ENCODE measurements at regions not wholly inside any gene's neighbourhood (a gene's known extent, or its start where the extent isn't known, plus 50 kb on each side); places are given as distances from the start of the nearest gene placed in this dataset.
"Not testable (repeated sequence)": the region's sequence is repeated elsewhere in the genome, so short reads cannot be mapped to it uniquely, and the experiment has no call there.

DNA sequence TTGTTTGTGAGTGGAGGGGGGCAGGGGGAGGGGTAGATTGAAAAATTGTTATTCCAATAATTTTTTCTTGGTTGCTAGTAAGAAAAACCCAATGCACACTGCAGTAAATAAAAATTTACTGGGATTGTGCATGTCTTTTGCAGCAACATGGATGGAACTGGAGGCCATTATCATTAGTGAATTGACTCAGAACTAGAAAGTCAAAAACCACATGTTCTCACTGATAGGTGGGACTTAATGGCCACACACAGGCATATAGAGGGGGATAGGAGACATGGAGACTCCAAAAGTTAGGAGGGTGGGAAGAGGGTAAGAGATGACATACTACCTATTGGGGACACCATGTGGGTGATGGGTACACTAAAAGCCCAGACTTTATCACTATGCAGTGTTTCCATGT is 67.2 kb downstream of the BUB3 start:
- DNase-seq (ENCODE audit: low read depth), result no peak

- DNase-seq (ENCODE audit: low read depth), result no peak
These were observed 68.6 kb downstream of the BUB3 start for GRCh38 chr10:123222832-123223231.

DNA sequence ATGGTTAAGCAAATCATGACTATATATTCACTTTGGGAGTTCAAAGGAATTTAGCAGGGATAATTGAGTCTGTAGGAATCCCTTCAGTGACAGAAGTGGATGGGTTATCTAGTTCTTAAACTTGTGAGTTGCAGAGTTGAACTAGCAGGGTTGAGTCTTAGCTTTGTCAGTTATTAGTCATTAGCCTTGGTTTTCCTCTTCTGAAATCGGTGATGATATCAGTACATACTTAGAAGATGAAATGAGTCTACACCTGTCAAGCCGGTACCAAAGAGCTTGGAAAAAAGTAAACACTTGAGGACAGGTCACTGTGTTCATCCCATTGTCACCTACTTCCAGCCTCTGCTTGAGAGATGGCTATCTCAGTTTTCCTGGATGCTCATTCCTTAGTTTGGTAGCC is 73.5 kb downstream of the BUB3 start:
- no peak for DNase-seq (ENCODE audit: low read depth)

GRCh38 chr10:123229927-123230630 is 75.9 kb downstream of the BUB3 start:
- peak; percentile 44 for DNase-seq (ENCODE audit: low read depth)

- DNase-seq (ENCODE audit: low read depth), result not testable (repeated sequence)
These were observed 78.7 kb downstream of the BUB3 start for GRCh38 chr10:123232879-123233278.

- not testable (repeated sequence) for DNase-seq (ENCODE audit: low read depth)
These were observed 80.8 kb downstream of the BUB3 start for GRCh38 chr10:123235014-123235413.

- no peak for DNase-seq (ENCODE audit: low read depth)
These were observed 81.9 kb downstream of the BUB3 start for GRCh38 chr10:123236126-123236525.

GRCh38 chr10:123240250-123240649 is 86.0 kb downstream of the BUB3 start:
- no peak for DNase-seq (ENCODE audit: low read depth)

DNA sequence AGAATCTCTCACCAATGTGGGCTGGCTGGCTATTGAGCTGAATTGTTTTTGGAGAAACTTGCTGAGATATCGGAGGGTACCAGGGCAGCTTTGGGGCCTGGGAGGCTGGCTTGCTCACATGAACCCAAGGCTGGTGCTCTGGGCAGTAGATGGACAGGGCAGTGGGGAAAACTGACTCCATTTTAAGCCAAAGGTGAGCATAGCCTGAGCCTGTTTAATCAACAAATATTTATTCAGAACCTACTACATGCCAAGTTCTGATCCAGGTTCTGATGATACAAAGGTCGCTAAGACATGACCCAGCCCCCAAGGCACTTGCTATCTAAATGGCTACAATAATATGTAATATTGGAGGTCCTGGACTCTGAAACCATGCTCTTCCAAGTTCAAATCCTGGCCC is 86.6 kb downstream of the BUB3 start:
- no peak for DNase-seq (ENCODE audit: low read depth)

DNA sequence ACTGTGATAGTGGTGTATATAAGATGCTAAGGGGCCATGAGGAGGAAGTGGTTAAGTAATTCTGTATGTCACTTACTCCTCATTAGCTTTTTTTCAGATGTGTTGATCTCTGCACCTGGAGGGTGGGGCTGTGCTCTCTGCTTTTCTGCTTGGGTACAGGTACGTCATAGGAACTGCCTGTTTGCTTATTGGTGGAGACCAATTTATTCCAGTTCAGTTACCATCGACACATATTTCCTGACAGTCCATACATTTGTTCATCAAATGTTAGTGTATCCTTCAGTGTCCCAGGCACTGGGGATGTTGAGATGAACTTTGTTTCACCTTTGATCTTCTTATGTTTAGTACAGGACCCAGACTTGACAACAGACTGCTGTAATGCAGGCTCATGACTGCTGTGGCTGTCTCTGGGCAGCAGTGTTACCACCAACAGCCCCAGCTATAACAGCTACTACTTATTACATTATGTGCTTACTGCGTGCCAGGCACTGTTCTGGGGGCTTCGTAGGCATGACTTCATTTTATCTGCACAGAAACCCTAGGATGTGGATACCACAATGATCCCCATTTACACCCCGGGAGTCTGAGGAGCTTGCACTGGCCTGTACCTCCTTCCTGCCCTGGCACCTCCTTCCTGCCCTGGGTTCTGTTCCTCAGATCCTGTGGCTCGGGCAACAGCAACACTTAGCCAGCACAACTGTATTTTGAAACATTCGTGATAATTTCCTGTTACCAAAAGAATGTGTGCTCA is 87.4 kb downstream of the BUB3 start:
- DNase-seq (ENCODE audit: low read depth), result no peak

GRCh38 chr10:123244747-123245146 is 90.5 kb downstream of the BUB3 start:
- DNase-seq (ENCODE audit: low read depth), result no peak

DNA sequence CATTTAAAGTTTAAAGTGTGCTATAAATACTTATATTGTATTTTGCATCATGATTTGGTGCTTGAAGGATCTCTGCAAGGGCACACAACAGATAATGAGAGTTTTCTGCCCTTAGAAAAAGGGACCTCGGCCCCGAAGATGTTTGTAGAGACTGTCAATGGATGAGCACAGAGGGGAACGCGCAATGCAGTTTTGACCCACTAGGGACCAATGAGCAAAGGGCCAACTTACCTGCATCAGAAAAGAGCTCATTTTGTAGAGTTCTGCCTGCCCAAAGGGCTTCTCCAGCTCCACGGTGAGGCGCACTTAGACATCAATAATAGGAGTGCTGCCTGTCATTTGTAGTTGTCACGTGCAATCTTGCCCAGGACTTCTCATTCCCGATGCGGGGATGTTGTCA is 91.1 kb downstream of the BUB3 start:
- DNase-seq (ENCODE audit: low read depth), result no peak

GRCh38 chr10:123249894-123250293 is 95.7 kb downstream of the BUB3 start:
- no peak for DNase-seq (ENCODE audit: low read depth)

GRCh38 chr10:123250640-123251039 is 96.4 kb downstream of the BUB3 start:
- no peak for DNase-seq (ENCODE audit: low read depth)

GRCh38 chr10:123252779-123253178 is 98.6 kb downstream of the BUB3 start:
- no peak for DNase-seq (ENCODE audit: low read depth)

GRCh38 chr10:123254343-123254742 is 100.1 kb downstream of the BUB3 start:
- DNase-seq (ENCODE audit: low read depth), result not testable (repeated sequence)

DNA sequence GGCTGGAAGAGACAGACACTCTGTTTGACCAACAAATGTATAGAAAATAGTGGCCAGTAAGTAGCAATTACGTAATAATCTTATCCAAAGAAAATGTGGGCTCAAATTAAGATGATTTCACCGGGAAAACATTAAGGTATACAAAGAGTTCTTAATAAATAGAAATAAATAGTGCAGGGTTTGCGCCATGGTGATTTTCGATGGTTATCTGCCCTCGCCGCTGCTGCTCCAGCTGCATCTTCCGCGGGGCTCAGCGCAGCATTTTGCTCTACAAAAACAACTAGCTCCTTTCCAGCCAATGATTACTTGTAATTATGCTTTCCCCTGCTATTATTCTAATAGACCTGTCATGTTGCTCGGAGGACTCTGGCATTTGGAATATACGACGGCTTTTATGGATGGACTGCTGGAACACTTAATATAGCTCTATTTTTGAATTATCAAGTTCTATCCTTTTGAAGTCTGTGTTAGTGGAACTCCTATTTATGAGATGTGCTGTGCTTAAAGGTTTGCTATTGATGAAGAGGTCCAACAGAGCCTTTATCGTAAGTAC is 103.8 kb downstream of the BUB3 start:
- no peak for DNase-seq (ENCODE audit: low read depth)

DNA sequence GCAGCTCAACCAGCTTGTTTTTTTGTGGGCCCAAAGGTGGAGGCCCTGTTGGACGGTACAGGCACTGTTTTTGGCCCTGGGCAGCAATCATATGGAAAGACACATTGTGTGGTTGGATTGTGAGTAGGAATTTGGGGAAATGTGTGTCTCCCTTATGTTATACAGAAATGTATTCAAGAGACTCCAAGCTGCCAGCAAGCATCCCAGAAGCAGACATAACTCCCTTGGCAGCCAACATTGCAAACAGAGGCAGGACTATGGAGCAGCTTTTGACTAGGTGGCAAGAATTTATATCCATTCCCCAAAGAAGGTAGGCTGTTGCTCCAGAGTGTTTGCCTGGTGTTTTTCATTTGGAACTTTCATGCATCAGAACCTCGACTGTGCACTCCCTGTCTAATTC is 104.9 kb downstream of the BUB3 start:
- no peak for DNase-seq (ENCODE audit: low read depth)

GRCh38 chr10:123259791-123260190 is 105.6 kb downstream of the BUB3 start:
- DNase-seq (ENCODE audit: low read depth), result no peak

DNA sequence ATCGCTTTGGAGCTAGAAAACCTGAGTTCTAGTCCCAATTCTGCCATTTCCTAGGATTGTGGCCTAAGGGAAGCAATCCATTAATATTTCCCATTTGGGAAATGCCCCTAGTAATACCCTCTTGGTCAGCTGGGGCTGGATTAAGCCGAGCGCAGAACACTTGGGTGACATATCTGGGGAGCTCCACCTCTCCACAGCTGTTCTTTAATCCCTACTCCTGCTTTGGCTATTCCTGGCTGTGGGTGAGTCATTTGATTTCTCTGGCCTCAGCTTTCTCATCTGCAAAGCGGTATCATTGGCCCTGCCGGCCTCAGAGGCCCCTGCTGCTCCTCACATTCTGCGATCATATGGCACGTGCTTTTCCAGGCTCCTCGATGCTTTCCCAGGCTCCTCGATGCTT is 108.3 kb downstream of the BUB3 start:
- no peak for DNase-seq (ENCODE audit: low read depth)

- no peak for DNase-seq (ENCODE audit: low read depth)
These were observed 112.8 kb downstream of the BUB3 start for GRCh38 chr10:123266971-123267370.

- no peak for DNase-seq (ENCODE audit: low read depth)
These were observed 114.9 kb downstream of the BUB3 start for GRCh38 chr10:123269017-123269552.

- no peak for DNase-seq (ENCODE audit: low read depth)
These were observed 115.5 kb downstream of the BUB3 start for GRCh38 chr10:123269675-123270074.
